ENCODE measurements at regions not wholly inside any gene's neighbourhood (a gene's known extent, or its start where the extent isn't known, plus 50 kb on each side); places are given as distances from the start of the nearest gene placed in this dataset.
"Not testable (repeated sequence)": the region's sequence is repeated elsewhere in the genome, so short reads cannot be mapped to it uniquely, and the experiment has no call there.

- TF ChIP-seq CTCF (IDR thresholded peaks at IDR 0.05; ENCODE audit: low read depth, low read length) = no peak
- H3K4me3 ChIP-seq (ENCODE audit: low read depth, low read length) = no peak overlapping the region
These were observed 197.0 kb upstream of the LHX8 start for GRCh38 chr1:74937176-74937575.

GRCh38 chr1:74943046-74943445 lies 191.1 kb upstream of the LHX8 start:
- TF ChIP-seq CTCF (IDR thresholded peaks at IDR 0.05; ENCODE audit: low read depth, low read length) = no peak

GRCh38 chr1:74946388-74946787 lies 187.8 kb upstream of the LHX8 start:
- no peak overlapping the region for H3K4me3 ChIP-seq (ENCODE audit: low read depth, low read length)
- no peak for TF ChIP-seq CTCF (IDR thresholded peaks at IDR 0.05; ENCODE audit: low read depth, low read length)

More at GRCh38 chr1:74943046-74943445, 191.1 kb upstream of the LHX8 start:
- no peak overlapping the region for H3K4me3 ChIP-seq (ENCODE audit: low read depth, low read length)

- not testable (repeated sequence) for H3K4me3 ChIP-seq (ENCODE audit: low read depth, low read length)
These were observed 184.8 kb upstream of the LHX8 start for GRCh38 chr1:74949348-74949747.

- not testable (repeated sequence) for H3K4me3 ChIP-seq (ENCODE audit: low read depth, low read length)
These were observed 182.2 kb upstream of the LHX8 start for GRCh38 chr1:74951981-74952380.

- no peak overlapping the region for H3K4me3 ChIP-seq (ENCODE audit: low read depth, low read length)
- no peak for TF ChIP-seq CTCF (IDR thresholded peaks at IDR 0.05; ENCODE audit: low read depth, low read length)
These were observed 181.4 kb upstream of the LHX8 start for GRCh38 chr1:74952786-74953185.

- TF ChIP-seq CTCF (IDR thresholded peaks at IDR 0.05; ENCODE audit: low read depth, low read length) = no peak
- H3K4me3 ChIP-seq (ENCODE audit: low read depth, low read length) = no peak overlapping the region
These were observed 180.6 kb upstream of the LHX8 start for GRCh38 chr1:74953622-74954021.

GRCh38 chr1:74963120-74963519 lies 171.1 kb upstream of the LHX8 start:
- no peak overlapping the region for H3K4me3 ChIP-seq (ENCODE audit: low read depth, low read length)
- no peak for TF ChIP-seq CTCF (IDR thresholded peaks at IDR 0.05; ENCODE audit: low read depth, low read length)
